DND-41 (cell line): ENCODE measurements at regions not wholly inside any gene's neighbourhood (a gene's known extent, or its start where the extent isn't known, plus 50 kb on each side); places are given as distances from the start of the nearest gene placed in this dataset.

ENCODE experiments used
- EZH2 ChIP-seq: IDR thresholded peaks from 3 replicates; pipeline ENCODE4 v1.6.1; 2012; ENCODE audit warnings: borderline replicate concordance, low read depth, mild to moderate bottlenecking, moderate library complexity, low read length, inconsistent platforms; ENCODE audit not compliant: severe bottlenecking
- TF ChIP-seq, protein P1 (sequence below): IDR thresholded peaks from 2 replicates; pipeline ENCODE4 v1.5.1; 2012; ENCODE audit warnings: borderline replicate concordance, low read length, moderate library complexity, mild to moderate bottlenecking; ENCODE audit not compliant: poor library complexity, severe bottlenecking; ENCODE audit errors: extremely low read depth

DNA sequence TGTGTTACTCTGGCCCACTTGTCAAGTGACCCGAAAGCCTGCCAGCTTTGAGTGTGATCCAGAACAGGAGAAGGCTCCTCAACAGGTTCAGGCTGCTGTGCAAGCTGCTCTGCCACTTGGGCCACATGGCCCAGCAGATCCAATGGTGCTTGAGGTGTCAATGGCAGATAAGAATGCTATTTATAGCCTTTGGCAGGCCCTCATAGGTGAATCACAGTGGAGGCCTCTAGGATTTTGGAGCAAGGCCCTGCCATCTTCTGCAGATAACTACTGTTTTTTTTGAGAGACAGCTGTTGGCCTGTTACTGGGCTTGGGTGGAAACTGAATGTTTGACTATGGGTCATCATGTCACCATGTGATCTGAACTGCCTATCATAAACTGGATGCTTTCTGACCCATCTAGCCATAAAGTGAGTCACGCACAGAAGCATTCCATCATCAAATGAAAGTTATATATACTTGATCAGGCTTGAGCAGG lies 180.8 kb downstream of the CARTPT start:
- TF ChIP-seq, protein P1, sequence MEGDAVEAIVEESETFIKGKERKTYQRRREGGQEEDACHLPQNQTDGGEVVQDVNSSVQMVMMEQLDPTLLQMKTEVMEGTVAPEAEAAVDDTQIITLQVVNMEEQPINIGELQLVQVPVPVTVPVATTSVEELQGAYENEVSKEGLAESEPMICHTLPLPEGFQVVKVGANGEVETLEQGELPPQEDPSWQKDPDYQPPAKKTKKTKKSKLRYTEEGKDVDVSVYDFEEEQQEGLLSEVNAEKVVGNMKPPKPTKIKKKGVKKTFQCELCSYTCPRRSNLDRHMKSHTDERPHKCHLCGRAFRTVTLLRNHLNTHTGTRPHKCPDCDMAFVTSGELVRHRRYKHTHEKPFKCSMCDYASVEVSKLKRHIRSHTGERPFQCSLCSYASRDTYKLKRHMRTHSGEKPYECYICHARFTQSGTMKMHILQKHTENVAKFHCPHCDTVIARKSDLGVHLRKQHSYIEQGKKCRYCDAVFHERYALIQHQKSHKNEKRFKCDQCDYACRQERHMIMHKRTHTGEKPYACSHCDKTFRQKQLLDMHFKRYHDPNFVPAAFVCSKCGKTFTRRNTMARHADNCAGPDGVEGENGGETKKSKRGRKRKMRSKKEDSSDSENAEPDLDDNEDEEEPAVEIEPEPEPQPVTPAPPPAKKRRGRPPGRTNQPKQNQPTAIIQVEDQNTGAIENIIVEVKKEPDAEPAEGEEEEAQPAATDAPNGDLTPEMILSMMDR, result no peak
- TF ChIP-seq EZH2, result no peak
